ENCODE measurements at regions not wholly inside any gene's neighbourhood (a gene's known extent, or its start where the extent isn't known, plus 50 kb on each side); places are given as distances from the start of the nearest gene placed in this dataset.
"Not testable (repeated sequence)": the region's sequence is repeated elsewhere in the genome, so short reads cannot be mapped to it uniquely, and the experiment has no call there.

- peak; percentile 30 for DNase-seq
Measured at GRCh38 chr6:27668442-27669294, 195.8 kb upstream of the ZNF184 start.

GRCh38 chr6:27667657-27668441 is 194.9 kb upstream of the ZNF184 start:
- DNase-seq, result no peak

- DNase-seq, result no peak
Measured at GRCh38 chr6:27667016-27667656, 194.2 kb upstream of the ZNF184 start.

GRCh38 chr6:27662769-27663168 is 189.9 kb upstream of the ZNF184 start:
- no peak for DNase-seq

- not testable (repeated sequence) for DNase-seq
Measured at GRCh38 chr6:27662212-27662611, 189.3 kb upstream of the ZNF184 start.

GRCh38 chr6:27653143-27653825 is 180.4 kb upstream of the ZNF184 start:
- DNase-seq, result not testable (repeated sequence)

- DNase-seq, result no peak
Measured at GRCh38 chr6:27651371-27651732, 178.4 kb upstream of the ZNF184 start.

- no peak for DNase-seq
Measured at GRCh38 chr6:27650620-27651370, 177.9 kb upstream of the ZNF184 start.

GRCh38 chr6:27644528-27644927 is 171.6 kb upstream of the ZNF184 start:
- DNase-seq, result no peak

GRCh38 chr6:27642744-27643456 is 170.0 kb upstream of the ZNF184 start:
- DNase-seq, result no peak

- DNase-seq, result not testable (repeated sequence)
Measured at GRCh38 chr6:27635886-27636285, 163.0 kb upstream of the ZNF184 start.

GRCh38 chr6:27633221-27633688 is 160.3 kb upstream of the ZNF184 start:
- not testable (repeated sequence) for DNase-seq

GRCh38 chr6:27631609-27631916 is 158.7 kb upstream of the ZNF184 start:
- no peak for DNase-seq

GRCh38 chr6:27630727-27631608 is 158.1 kb upstream of the ZNF184 start:
- no peak for DNase-seq

- DNase-seq, result no peak
Measured at GRCh38 chr6:27624694-27625262, 151.9 kb upstream of the ZNF184 start.

GRCh38 chr6:27623103-27623502 is 150.2 kb upstream of the ZNF184 start:
- DNase-seq, result no peak

GRCh38 chr6:27619436-27619835 is 146.5 kb upstream of the ZNF184 start:
- no peak for DNase-seq

- no peak for DNase-seq
Measured at GRCh38 chr6:27617700-27618689, 145.1 kb upstream of the ZNF184 start.
